GM23248 (cell line): ENCODE measurements at regions not wholly inside any gene's neighbourhood (a gene's known extent, or its start where the extent isn't known, plus 50 kb on each side); places are given as distances from the start of the nearest gene placed in this dataset.

ENCODE experiments used
- DNase-seq: peaks from one replicate; pipeline ENCODE4 v3.0.0-alpha.2; 2015
- H2AFZ ChIP-seq: fragments of 200-600 bp; sonication (generic); 2 replicates; pipeline ENCODE4 v1.6.1; 2016; ENCODE audit warnings: antibody characterized with exemption
- H3F3A ChIP-seq: fragments of 200-600 bp; sonication (generic); 2 replicates; pipeline ENCODE4 v1.6.1; 2016; ENCODE audit warnings: mild to moderate bottlenecking, antibody characterized with exemption, mixed run types; ENCODE audit not compliant: insufficient read depth
- H3K27ac ChIP-seq: fragments of 200-600 bp; sonication (generic); 2 replicates; pipeline ENCODE4 v1.5.1; 2016; ENCODE audit warnings: mild to moderate bottlenecking
- H3K27me3 ChIP-seq: fragments of 200-600 bp; sonication (generic); replicated peaks from 2 replicates; pipeline ENCODE4 v1.6.1; 2016; ENCODE audit warnings: mild to moderate bottlenecking; ENCODE audit not compliant: insufficient read depth
- H3K36me3 ChIP-seq: fragments of 200-600 bp; sonication (generic); 2 replicates; pipeline ENCODE4 v1.6.1; 2016; ENCODE audit warnings: low read depth, mild to moderate bottlenecking
- H3K4me1 ChIP-seq: fragments of 200-600 bp; sonication (generic); 2 replicates; pipeline ENCODE4 v1.6.1; 2016; ENCODE audit warnings: mild to moderate bottlenecking; ENCODE audit not compliant: insufficient read depth
- H3K4me2 ChIP-seq: fragments of 200-600 bp; sonication (generic); one replicate; pipeline ENCODE4 v1.6.1; 2016; ENCODE audit warnings: mild to moderate bottlenecking; ENCODE audit not compliant: unreplicated experiment
- H3K4me3 ChIP-seq: fragments of 200-600 bp; sonication (generic); 2 replicates; pipeline ENCODE4 v1.5.1; 2016; ENCODE audit warnings: mild to moderate bottlenecking
- H3K79me2 ChIP-seq: fragments of 200-600 bp; sonication (generic); 2 replicates; pipeline ENCODE4 v1.6.1; 2016; ENCODE audit warnings: mild to moderate bottlenecking; ENCODE audit not compliant: insufficient read depth
- H3K9ac ChIP-seq: fragments of 200-600 bp; sonication (generic); 2 replicates; pipeline ENCODE4 v1.6.1; 2016; ENCODE audit warnings: mild to moderate bottlenecking
- H3K9me2 ChIP-seq: fragments of 200-600 bp; sonication (generic); 2 replicates; pipeline ENCODE4 v1.6.1; 2016; ENCODE audit warnings: mixed run types, mild to moderate bottlenecking, moderate library complexity; ENCODE audit not compliant: insufficient read depth
- H3K9me3 ChIP-seq: fragments of 200-600 bp; sonication (generic); one replicate; pipeline ENCODE4 v1.6.1; 2017; ENCODE audit warnings: low read depth
- H4K20me1 ChIP-seq: fragments of 200-600 bp; sonication (generic); 2 replicates; pipeline ENCODE4 v1.6.0; 2016; ENCODE audit not compliant: insufficient read depth
- EZH2 ChIP-seq: fragments of 200-600 bp; sonication (generic); IDR thresholded peaks from 2 replicates; pipeline ENCODE4 v1.6.1; 2018; ENCODE audit warnings: antibody characterized with exemption, mild to moderate bottlenecking; ENCODE audit not compliant: insufficient read depth, poor library complexity, severe bottlenecking
- EZH2phosphoT487 ChIP-seq: fragments of 200-600 bp; sonication (generic); IDR thresholded peaks from 2 replicates; pipeline ENCODE4 v1.6.1; 2018; ENCODE audit warnings: antibody characterized with exemption, moderate library complexity, mild to moderate bottlenecking, low read depth; ENCODE audit not compliant: insufficient read depth
- WGBS, 2 experiments: methylation state at CpG; one replicate each; pipeline ENCODE4 v1.1.6; 2015 to 2017; ENCODE audit warnings: low lambda C conversion rate in 2 of 2, low coverage in 1 of 2; ENCODE audit errors: missing lambda C conversion rate in 2 of 2; 5-methylcytosine and 5-hydroxymethylcytosine counted together
- in situ Hi-C: fragments of 300-500 bp; cut with MboI; formaldehyde crosslinking; loops from 2 replicates; pipeline ENCODE4 v1.15.0; 2020

DNA sequence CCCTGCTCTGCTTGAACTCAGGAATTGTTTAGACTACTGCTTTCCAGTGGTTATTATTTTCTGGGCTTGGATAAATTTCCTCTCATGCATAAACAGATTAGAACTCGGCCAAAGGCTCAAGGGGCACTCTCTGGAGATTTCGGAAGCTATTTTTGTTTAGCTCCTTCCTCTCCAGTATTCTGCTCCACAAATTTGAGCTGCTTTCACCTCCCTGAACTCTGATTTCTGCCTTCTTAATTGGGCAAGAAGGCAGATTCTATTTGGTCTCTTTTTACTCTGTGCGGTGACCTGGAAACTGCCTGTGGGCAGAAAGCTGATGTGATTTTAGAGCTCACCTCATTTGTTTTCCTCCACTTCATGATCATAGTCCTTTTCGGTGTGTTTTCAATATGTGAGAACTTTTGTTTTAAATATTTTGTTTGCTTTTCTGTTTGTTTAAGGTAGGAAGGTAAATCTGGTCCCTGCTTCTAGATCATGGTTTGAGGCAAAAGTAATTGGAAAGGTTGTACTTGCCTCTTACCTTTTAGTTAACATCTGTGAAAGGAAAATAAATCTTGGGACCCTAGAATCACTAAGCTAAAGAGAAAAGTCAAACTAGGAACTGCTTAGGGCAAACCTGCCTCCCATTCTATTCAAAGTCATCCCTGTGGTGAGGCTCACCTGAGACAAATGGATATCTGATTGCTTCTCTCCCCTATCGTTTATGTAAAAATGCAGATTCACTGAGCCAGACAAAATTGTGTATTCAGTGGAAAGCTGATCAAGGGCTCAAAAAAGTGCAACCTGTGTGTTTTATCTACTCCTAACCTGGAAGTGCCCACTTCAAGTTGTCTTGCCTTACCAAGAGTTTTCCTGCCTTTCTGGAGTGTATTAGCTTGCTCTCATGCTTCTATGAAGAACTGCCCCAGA is 714.7 kb upstream of the PCDH20 start:
- DNase-seq, result no peak
- H3K27me3 ChIP-seq, result no peaks in the 10 kb centered on the region
- no peaks in the 10 kb centered on the region for H4K20me1 ChIP-seq
- no peak overlapping the region for H2AFZ ChIP-seq
- no peaks in the 10 kb centered on the region for H3K4me1 ChIP-seq
- H3K9me3 ChIP-seq, result no peaks in the 10 kb centered on the region
- no peak overlapping the region for H3K27ac ChIP-seq
- no peaks in the 10 kb centered on the region for H3K36me3 ChIP-seq
- no peaks in the 10 kb centered on the region for H3F3A ChIP-seq
- no peak overlapping the region for H3K4me3 ChIP-seq
- no peaks in the 10 kb centered on the region for H3K79me2 ChIP-seq
- no peak overlapping the region for H3K4me2 ChIP-seq
- in situ Hi-C loops, result no loop called here
- TF ChIP-seq EZH2phosphoT487 (no peak), EZH2 (no peak)
- H3K9me2 ChIP-seq, result no peaks in the 10 kb centered on the region
- H3K9ac ChIP-seq, result no peak overlapping the region
- WGBS, 2 experiments, result 37 to 42% methylated on average over 5 of the region's 5 CpGs

DNA sequence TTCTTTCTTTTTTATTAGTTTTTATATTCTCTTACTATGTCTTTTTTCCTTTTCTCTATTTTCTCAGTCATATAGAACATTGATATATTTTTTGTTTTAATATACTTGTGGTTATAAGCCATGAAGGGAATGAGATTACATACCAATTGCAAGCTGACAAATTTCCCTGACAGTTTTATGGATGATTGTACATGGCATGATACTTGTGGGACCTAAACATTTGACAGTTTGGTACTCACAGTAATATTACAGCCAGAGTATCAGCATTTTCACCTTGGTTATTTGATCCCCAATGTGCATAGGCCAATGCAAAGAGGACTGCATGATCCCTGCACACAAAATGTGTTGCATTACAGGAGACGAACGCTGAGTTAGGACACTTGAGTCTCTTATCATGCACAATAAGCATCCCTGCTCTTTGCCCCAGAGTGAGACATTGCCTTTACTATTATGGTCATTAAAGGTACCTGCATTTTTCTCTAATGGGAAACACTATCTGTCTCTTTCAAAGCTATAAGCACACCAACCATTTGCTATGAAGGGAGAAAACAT is 713.4 kb upstream of the PCDH20 start:
- H3K4me2 ChIP-seq, result no peak overlapping the region
- 27 to 29% methylated on average over 2 of the region's 2 CpGs for WGBS, 2 experiments
- DNase-seq, result no peak
- no peaks in the 10 kb centered on the region for H3F3A ChIP-seq
- no peak overlapping the region for H3K9ac ChIP-seq
- H3K9me3 ChIP-seq, result no peaks in the 10 kb centered on the region
- H3K9me2 ChIP-seq, result no peaks in the 10 kb centered on the region
- H3K79me2 ChIP-seq, result no peaks in the 10 kb centered on the region
- TF ChIP-seq EZH2 (no peak), EZH2phosphoT487 (no peak)
- H2AFZ ChIP-seq, result no peak overlapping the region
- H3K4me1 ChIP-seq, result no peaks in the 10 kb centered on the region
- H3K4me3 ChIP-seq, result no peak overlapping the region
- no peak overlapping the region for H3K27ac ChIP-seq
- H3K27me3 ChIP-seq, result no peaks in the 10 kb centered on the region
- H3K36me3 ChIP-seq, result no peaks in the 10 kb centered on the region
- in situ Hi-C loops, result no loop called here
- no peaks in the 10 kb centered on the region for H4K20me1 ChIP-seq

DNA sequence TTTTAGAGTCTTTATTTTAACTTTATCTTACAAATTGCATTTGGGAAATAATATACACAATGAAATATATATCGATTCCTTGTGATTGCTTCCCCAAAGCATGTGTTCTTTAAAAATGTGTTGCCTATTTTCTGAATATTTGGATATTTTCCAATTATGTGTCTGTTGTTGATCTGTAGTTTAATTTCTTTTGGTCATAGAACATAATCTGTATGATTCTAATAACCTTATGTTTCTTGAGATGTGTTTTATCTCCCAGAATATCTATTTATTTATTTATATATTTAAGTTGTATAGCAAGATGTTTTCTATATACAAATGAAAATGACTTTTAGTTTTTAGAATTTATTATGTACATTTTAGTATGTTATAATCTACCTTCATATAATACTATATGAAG is 710.8 kb upstream of the PCDH20 start:
- in situ Hi-C loops, result no loop called here
- Histone ChIP-seq H3K9ac (no peak overlapping the region), H3K9me2 (no peaks in the 10 kb centered on the region), H3K79me2 (no peaks in the 10 kb centered on the region), H3K4me3 (no peak overlapping the region), H3K4me1 (no peaks in the 10 kb centered on the region), H4K20me1 (no peaks in the 10 kb centered on the region), H3K4me2 (no peak overlapping the region), H3F3A (no peaks in the 10 kb centered on the region), H3K27me3 (no peaks in the 10 kb centered on the region), H3K36me3 (no peaks in the 10 kb centered on the region), H2AFZ (no peak overlapping the region), H3K9me3 (no peaks in the 10 kb centered on the region), H3K27ac (no peak overlapping the region)
- TF ChIP-seq EZH2 (no peak), EZH2phosphoT487 (no peak)
- WGBS, 2 experiments, result 35 to 36% methylated on average over 1 of the region's 1 CpG
- DNase-seq, result no peak

DNA sequence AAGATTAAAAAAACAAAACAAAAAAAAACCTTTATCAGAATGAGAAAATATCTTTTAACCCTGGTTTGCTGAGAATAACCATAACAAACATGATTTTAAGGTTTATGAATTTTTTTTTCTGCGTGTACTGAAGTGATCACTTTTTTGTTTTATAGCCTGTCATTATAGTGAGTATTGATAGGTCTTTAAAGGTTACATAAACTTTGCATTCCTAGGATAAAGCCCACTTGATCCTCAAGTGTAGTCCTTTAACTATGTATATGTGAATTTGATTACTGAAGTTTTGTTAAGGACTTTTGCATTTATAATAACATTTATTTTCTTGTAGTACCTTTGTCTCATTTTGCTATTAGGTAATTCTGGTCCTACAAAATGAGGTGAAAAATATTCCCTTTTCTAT is 709.8 kb upstream of the PCDH20 start:
- in situ Hi-C loops, result no loop called here
- no peaks in the 10 kb centered on the region for H3K36me3 ChIP-seq
- H3F3A ChIP-seq, result no peaks in the 10 kb centered on the region
- H3K4me2 ChIP-seq, result no peak overlapping the region
- H3K4me1 ChIP-seq, result no peaks in the 10 kb centered on the region
- no peaks in the 10 kb centered on the region for H3K9me3 ChIP-seq
- no peaks in the 10 kb centered on the region for H3K27me3 ChIP-seq
- TF ChIP-seq EZH2, result no peak
- no peak for TF ChIP-seq EZH2phosphoT487
- no peaks in the 10 kb centered on the region for H4K20me1 ChIP-seq
- 19 to 26% methylated on average over 1 of the region's 1 CpG for WGBS, 2 experiments
- no peak overlapping the region for H3K9ac ChIP-seq
- no peak for DNase-seq
- no peak overlapping the region for H3K4me3 ChIP-seq
- H3K79me2 ChIP-seq, result no peaks in the 10 kb centered on the region
- no peaks in the 10 kb centered on the region for H3K9me2 ChIP-seq
- H2AFZ ChIP-seq, result no peak overlapping the region
- no peak overlapping the region for H3K27ac ChIP-seq
